B cell (primary cell): ENCODE measurements at regions not wholly inside any gene's neighbourhood (a gene's known extent, or its start where the extent isn't known, plus 50 kb on each side); places are given as distances from the start of the nearest gene placed in this dataset.
"Not testable (repeated sequence)": the region's sequence is repeated elsewhere in the genome, so short reads cannot be mapped to it uniquely, and the experiment has no call there.

Experiments
- ATAC-seq: fragments of 200-7000 bp; cut with Tn5 transposase; one replicate; pipeline ENCODE4 v1.10.0; 2021; ENCODE audit warnings: low read depth, mild to moderate bottlenecking, moderate number of reproducible peaks, moderate library complexity
- CTCF ChIA-PET: fragments of 350-600 bp; sonication (Branson Sonifier 250); formaldehyde crosslinking; loops from one replicate; lab custom pipeline; 2021; ENCODE audit warnings: antibody characterized with exemption, inconsistent platforms; lab: Charles Lee
- POLR2A ChIA-PET: fragments of 350-600 bp; sonication (Branson Sonifier 250); formaldehyde crosslinking; loops from one replicate; lab custom pipeline; 2021; ENCODE audit warnings: antibody characterized with exemption; lab: Charles Lee
- DNase-seq: peaks from one replicate; pipeline ENCODE4 v3.0.0; 2013
- H2AFZ ChIP-seq: 2 replicates; pipeline ENCODE4 v1.6.1; 2012; ENCODE audit warnings: mild to moderate bottlenecking, low read depth, low read length; ENCODE audit not compliant: insufficient read depth, poor library complexity, severe bottlenecking
- H3K27ac ChIP-seq, 2 donors: 1 replicate in 1 of 2; 2 replicates in 1 of 2; pipeline ENCODE4 v1.5.1; 2012 to 2013; ENCODE audit warnings: low read length in 2 of 2, mild to moderate bottlenecking in 2 of 2, moderate library complexity in 1 of 2
- H3K27me3 ChIP-seq, 4 experiments: fragments of 200-600 bp in 1 of 4; sonication (generic) in 1 of 4; replicated peaks in 1 of 4; 1 replicate in 2 of 4; 2 replicates in 2 of 4; pipeline versions ENCODE4 v1.6.1 to v1.7.0; 2013 to 2016; ENCODE audit warnings: low read length in 3 of 4, mild to moderate bottlenecking in 2 of 4, mixed read lengths in 1 of 4, moderate library complexity in 1 of 4; ENCODE audit not compliant: insufficient read depth in 4 of 4, control insufficient read depth in 3 of 4; ENCODE audit errors: control extremely low read depth in 1 of 4
- H3K36me3 ChIP-seq, 2 experiments: replicated peaks in 1 of 2; 1 replicate in 1 of 2; 2 replicates in 1 of 2; pipeline versions ENCODE4 v1.6.1 to v1.7.1; 2013; ENCODE audit warnings: low read length in 1 of 2; ENCODE audit not compliant: insufficient read depth in 2 of 2, control insufficient read depth in 1 of 2; ENCODE audit errors: control extremely low read depth in 1 of 2, extremely low read depth in 1 of 2
- H3K4me1 ChIP-seq, 2 donors: fragments of 200-600 bp in 1 of 2; sonication (generic) in 1 of 2; 1 replicate in 1 of 2; 2 replicates in 1 of 2; pipeline versions ENCODE4 v1.5.1 to v1.6.1; 2013 to 2017; ENCODE audit warnings: low read length in 2 of 2; ENCODE audit not compliant: control insufficient read depth in 2 of 2, insufficient read depth in 2 of 2
- H3K4me2 ChIP-seq: replicated peaks from 2 replicates; pipeline ENCODE3; 2012; ENCODE audit warnings: mild to moderate bottlenecking, low read depth, low read length; ENCODE audit not compliant: poor library complexity, severe bottlenecking
- H3K4me3 ChIP-seq, 5 experiments: fragments of 200-600 bp in 1 of 5; sonication (generic) in 1 of 5; 1 replicate in 3 of 5; 2 replicates in 2 of 5; pipeline versions ENCODE4 v1.5.1 to v1.7.0; 2011 to 2016; ENCODE audit warnings: low read length in 4 of 5, mild to moderate bottlenecking in 4 of 5, low read depth in 2 of 5, control low read depth in 1 of 5, moderate library complexity in 1 of 5; ENCODE audit not compliant: insufficient read depth in 1 of 5; ENCODE audit errors: control extremely low read depth in 1 of 5, extremely low read depth in 1 of 5
- H3K79me2 ChIP-seq: fragments of 200-600 bp; sonication (generic); one replicate; pipeline ENCODE4 v1.6.0; 2016; ENCODE audit warnings: low read length; ENCODE audit not compliant: control insufficient read depth, insufficient read depth
- H3K9ac ChIP-seq: fragments of 200-600 bp; sonication (generic); 2 replicates; pipeline ENCODE4 v1.6.1; 2017; ENCODE audit warnings: mild to moderate bottlenecking, low read length, moderate library complexity
- H3K9me3 ChIP-seq, 3 donors: one replicate each; pipeline versions ENCODE4 v1.6.1 to v1.7.1; 2013; ENCODE audit warnings: low read length in 2 of 3; ENCODE audit not compliant: control insufficient read depth in 2 of 3, insufficient read depth in 1 of 3; ENCODE audit errors: control extremely low read depth in 1 of 3
- H4K20me1 ChIP-seq: 2 replicates; pipeline ENCODE4 v1.6.0; 2012; ENCODE audit warnings: mild to moderate bottlenecking, low read length; ENCODE audit not compliant: insufficient read depth, control insufficient read depth, poor library complexity, severe bottlenecking
- H3K27ac Mint-ChIP-seq: one replicate; pipeline ENCODE4 v1.8.0; 2021; ENCODE audit warnings: mixed read lengths
- H3K27me3 Mint-ChIP-seq: one replicate; pipeline ENCODE4 v1.8.0; 2021; ENCODE audit warnings: mixed read lengths
- H3K4me1 Mint-ChIP-seq: one replicate; pipeline ENCODE4 v1.8.0; 2021; ENCODE audit warnings: mixed read lengths
- H3K4me3 Mint-ChIP-seq: one replicate; pipeline ENCODE4 v1.8.0; 2021; ENCODE audit warnings: mixed read lengths
- H3K9me3 Mint-ChIP-seq: one replicate; pipeline ENCODE4 v1.8.0; 2022; ENCODE audit warnings: mixed read lengths; ENCODE audit not compliant: insufficient read depth
- EZH2 ChIP-seq: IDR thresholded peaks from 2 replicates; pipeline ENCODE4 v1.6.1; 2012; ENCODE audit warnings: borderline replicate concordance, low read depth, mild to moderate bottlenecking, moderate library complexity, low read length; ENCODE audit not compliant: insufficient read depth, poor library complexity, severe bottlenecking
- WGBS: methylation state at CpG from one replicate; pipeline ENCODE4 v1.1.5; 2013; ENCODE audit warnings: missing lambda C conversion rate; ENCODE audit not compliant: insufficient coverage; 5-methylcytosine and 5-hydroxymethylcytosine counted together
- intact Hi-C: fragments of 100-400 bp; cut with micrococcal nuclease; formaldehyde crosslinking; loops from one replicate; pipeline ENCODE4 v1.10.0; 2022
- TF ChIP-seq, protein P1 (sequence below): fragments of 200-600 bp; IDR thresholded peaks from one replicate; pipeline ENCODE4 v1.8.0; 2022; ENCODE audit warnings: antibody characterized with exemption, mild to moderate bottlenecking

DNA sequence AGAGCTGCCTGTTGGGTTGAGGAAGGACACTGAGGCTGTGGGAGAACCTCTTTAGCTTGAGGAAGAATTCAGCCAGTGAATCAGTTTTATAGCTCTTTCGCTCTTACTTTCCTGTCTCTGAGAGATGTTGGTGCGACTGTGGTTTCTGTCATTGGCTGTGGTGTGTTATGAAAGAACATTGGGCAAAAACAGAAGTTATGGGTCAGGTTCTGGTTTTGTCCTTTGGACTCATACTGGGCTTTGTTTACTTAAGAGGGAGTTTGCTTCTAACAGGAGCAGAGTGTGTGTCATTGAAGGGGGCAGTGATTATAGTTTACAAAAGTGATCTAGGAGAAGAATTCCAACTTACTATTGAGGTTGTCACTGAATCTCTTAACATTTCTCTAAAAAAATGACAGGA lies 97.0 kb downstream of the TLR5 start:
- no peaks in the 10 kb centered on the region for H3K4me1 ChIP-seq
- no peak overlapping the region for H2AFZ ChIP-seq
- intact Hi-C loops, result no loop called here
- Mint-ChIP-seq H3K27ac (no peak overlapping the region), H3K27me3 (peaks cover 15% of the 10 kb centered on the region), H3K4me3 (no peak overlapping the region), H3K9me3 (peaks cover 8% of the 10 kb centered on the region), H3K4me1 (no peaks in the 10 kb centered on the region)
- H3K9me3 ChIP-seq, result peaks cover 0 to 9% (median 0%) of the 10 kb centered on the region in 3 donors
- TF ChIP-seq EZH2, result no peak
- TF ChIP-seq, protein P1, sequence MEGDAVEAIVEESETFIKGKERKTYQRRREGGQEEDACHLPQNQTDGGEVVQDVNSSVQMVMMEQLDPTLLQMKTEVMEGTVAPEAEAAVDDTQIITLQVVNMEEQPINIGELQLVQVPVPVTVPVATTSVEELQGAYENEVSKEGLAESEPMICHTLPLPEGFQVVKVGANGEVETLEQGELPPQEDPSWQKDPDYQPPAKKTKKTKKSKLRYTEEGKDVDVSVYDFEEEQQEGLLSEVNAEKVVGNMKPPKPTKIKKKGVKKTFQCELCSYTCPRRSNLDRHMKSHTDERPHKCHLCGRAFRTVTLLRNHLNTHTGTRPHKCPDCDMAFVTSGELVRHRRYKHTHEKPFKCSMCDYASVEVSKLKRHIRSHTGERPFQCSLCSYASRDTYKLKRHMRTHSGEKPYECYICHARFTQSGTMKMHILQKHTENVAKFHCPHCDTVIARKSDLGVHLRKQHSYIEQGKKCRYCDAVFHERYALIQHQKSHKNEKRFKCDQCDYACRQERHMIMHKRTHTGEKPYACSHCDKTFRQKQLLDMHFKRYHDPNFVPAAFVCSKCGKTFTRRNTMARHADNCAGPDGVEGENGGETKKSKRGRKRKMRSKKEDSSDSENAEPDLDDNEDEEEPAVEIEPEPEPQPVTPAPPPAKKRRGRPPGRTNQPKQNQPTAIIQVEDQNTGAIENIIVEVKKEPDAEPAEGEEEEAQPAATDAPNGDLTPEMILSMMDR, result no peak
- 100% methylated on average over 2 of the region's 2 CpGs for WGBS
- no peaks in the 10 kb centered on the region for H3K79me2 ChIP-seq
- ChIA-PET POLR2A (no interaction called here), CTCF (no interaction called here)
- ATAC-seq, result no peak
- H3K36me3 ChIP-seq, result no peaks in the 10 kb centered on the region
- H3K4me3 ChIP-seq, result no peak overlapping the region
- peaks cover 0 to 5% (median 0%) of the 10 kb centered on the region in 4 experiments for H3K27me3 ChIP-seq
- H3K27ac ChIP-seq, result no peak overlapping the region
- no peak for DNase-seq
- no peak overlapping the region for H3K4me2 ChIP-seq
- H3K9ac ChIP-seq, result no peak overlapping the region
- no peaks in the 10 kb centered on the region for H4K20me1 ChIP-seq

DNA sequence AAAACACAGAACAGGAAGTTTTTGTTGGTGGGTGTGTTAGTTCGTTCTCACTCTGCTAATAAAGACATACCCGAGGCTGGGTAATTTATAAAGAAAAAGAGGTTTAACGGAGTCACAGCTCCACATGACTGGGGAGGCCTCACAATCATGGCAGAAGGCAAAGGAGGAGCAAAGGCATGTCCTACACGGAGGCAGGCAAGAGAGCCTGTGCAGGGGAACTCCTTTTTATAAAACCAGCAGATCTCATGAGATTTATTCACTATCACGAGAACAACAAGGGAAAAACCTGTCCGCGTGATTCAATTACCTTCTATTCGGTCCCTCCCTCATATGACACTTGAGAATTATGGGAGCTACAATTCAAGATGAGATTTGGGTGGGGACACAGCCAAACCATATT lies 96.6 kb downstream of the TLR5 start:
- H3K79me2 ChIP-seq, H3K4me1 Mint-ChIP-seq, CTCF ChIA-PET, H3K9me3 Mint-ChIP-seq, H3K4me2 ChIP-seq, intact Hi-C loops, POLR2A ChIA-PET, H4K20me1 ChIP-seq, H3K4me3 Mint-ChIP-seq, H3K27me3 ChIP-seq, H3K4me1 ChIP-seq, H2AFZ ChIP-seq, ATAC-seq, H3K27ac Mint-ChIP-seq, H3K27ac ChIP-seq, DNase-seq, H3K36me3 ChIP-seq, H3K9ac ChIP-seq, H3K9me3 ChIP-seq, H3K4me3 ChIP-seq: not testable (repeated sequence)
- H3K27me3 Mint-ChIP-seq, result peaks cover 14% of the 10 kb centered on the region
- 86% methylated on average over 1 of the region's 8 CpGs for WGBS
